PC-3 (cell line): ENCODE measurements at regions not wholly inside any gene's neighbourhood (a gene's known extent, or its start where the extent isn't known, plus 50 kb on each side); places are given as distances from the start of the nearest gene placed in this dataset.

Experiments
- ATAC-seq: fragments of 200-7000 bp; cut with Tn5 transposase; 2 replicates; pipeline ENCODE4 v1.9.1; 2020; ENCODE audit warnings: mild to moderate bottlenecking, moderate library complexity
- BruUV-seq: library from RNA; stranded (reverse); fragments of 400-500 nt; replicated peaks from 2 replicates; lab custom pipeline; 2021; lab: Mats Ljungman, UMichigan
- CTCF ChIA-PET: fragments of 300-600 bp; sonication (Branson Sonifier 250); formaldehyde crosslinking; loops from one replicate; lab custom pipeline; 2022; ENCODE audit warnings: antibody characterized with exemption; lab: Charles Lee
- POLR2A ChIA-PET: fragments of 300-600 bp; sonication (Branson Sonifier 250); formaldehyde crosslinking; loops from one replicate; lab custom pipeline; 2022; ENCODE audit warnings: antibody characterized with exemption; ENCODE audit not compliant: unreplicated experiment; lab: Charles Lee
- DNase-seq: peaks from one replicate; pipeline ENCODE4 v3.0.0-alpha.2; 2015
- H2AFZ ChIP-seq: fragments of 300-600 bp; sonication (generic); 2 replicates; pipeline ENCODE4 v1.6.0; 2016; ENCODE audit warnings: antibody characterized with exemption, low read length
- H3F3A ChIP-seq: fragments of 300-600 bp; sonication (generic); one replicate; pipeline ENCODE4 v1.6.0; 2017; ENCODE audit warnings: antibody characterized with exemption, low read length, control low read depth, mild to moderate bottlenecking; ENCODE audit not compliant: unreplicated experiment
- H3K27ac ChIP-seq: fragments of 300-600 bp; sonication (generic); 2 replicates; pipeline ENCODE4 v1.5.1; 2016; ENCODE audit warnings: mild to moderate bottlenecking, low read length
- H3K27me3 ChIP-seq: fragments of 300-600 bp; sonication (generic); 2 replicates; pipeline ENCODE4 v1.6.1; 2016; ENCODE audit warnings: low read length, mixed read lengths
- H3K36me3 ChIP-seq: fragments of 300-600 bp; sonication (generic); 2 replicates; pipeline ENCODE4 v1.6.1; 2016; ENCODE audit warnings: low read depth, mixed run types, low read length, mixed read lengths
- H3K4me1 ChIP-seq: fragments of 300-600 bp; sonication (generic); 2 replicates; pipeline ENCODE4 v1.5.1; 2016; ENCODE audit warnings: low read length; ENCODE audit not compliant: insufficient read depth
- H3K4me2 ChIP-seq: fragments of 300-600 bp; sonication (generic); 2 replicates; pipeline ENCODE4 v1.6.0; 2016; ENCODE audit warnings: low read length
- H3K4me3 ChIP-seq: fragments of 300-600 bp; sonication (generic); 2 replicates; pipeline ENCODE4 v1.5.1; 2016; ENCODE audit warnings: mild to moderate bottlenecking, low read length, mixed read lengths
- H3K79me2 ChIP-seq: fragments of 300-600 bp; sonication (generic); 2 replicates; pipeline ENCODE4 v1.6.1; 2017; ENCODE audit warnings: low read length, mixed read lengths
- H3K9ac ChIP-seq: fragments of 300-600 bp; sonication (generic); 2 replicates; pipeline ENCODE4 v1.6.0; 2016; ENCODE audit warnings: mild to moderate bottlenecking, low read length
- H3K9me2 ChIP-seq: fragments of 300-600 bp; sonication (generic); replicated peaks from 2 replicates; pipeline ENCODE4 v1.6.1; 2016; ENCODE audit warnings: mixed run types, low read length, mixed read lengths
- H3K9me3 ChIP-seq: fragments of 300-600 bp; sonication (generic); 2 replicates; pipeline ENCODE4 v1.6.1; 2016; ENCODE audit warnings: low read length, mixed read lengths
- H4K20me1 ChIP-seq: fragments of 300-600 bp; sonication (generic); 2 replicates; pipeline ENCODE4 v1.6.1; 2016; ENCODE audit warnings: low read length, mixed read lengths
- CTCF ChIP-seq: fragments of 300-600 bp; sonication (generic); conservative IDR thresholded peaks from 2 replicates; pipeline ENCODE4 v1.5.1; 2017; ENCODE audit warnings: antibody characterized with exemption, low read depth, mild to moderate bottlenecking, low read length
- EZH2 ChIP-seq: fragments of 300-600 bp; sonication (generic); IDR thresholded peaks from one replicate; pipeline ENCODE4 v1.6.1; 2017; ENCODE audit warnings: antibody characterized with exemption, mild to moderate bottlenecking, low read length; ENCODE audit not compliant: unreplicated experiment
- EZH2phosphoT487 ChIP-seq: fragments of 300-600 bp; sonication (generic); IDR thresholded peaks from 2 replicates; pipeline ENCODE4 v1.6.1; 2018; ENCODE audit warnings: mild to moderate bottlenecking, antibody characterized with exemption, low read length, borderline replicate concordance
- intact Hi-C: fragments of 100-400 bp; cut with micrococcal nuclease; formaldehyde crosslinking; loops from 2 replicates; pipeline ENCODE4 v1.9.0; 2023

- BruUV-seq: no TSS peak
- H4K20me1 ChIP-seq: no peaks in the 10 kb centered on the region
- CTCF ChIA-PET: no interaction called here
- no peaks in the 10 kb centered on the region for H3F3A ChIP-seq
- H3K36me3 ChIP-seq: no peaks in the 10 kb centered on the region
- no peak overlapping the region for H2AFZ ChIP-seq
- H3K4me2 ChIP-seq: no peak overlapping the region
- H3K9me2 ChIP-seq: no peaks in the 10 kb centered on the region
- ATAC-seq (no peak), DNase-seq (no peak)
- H3K27me3 ChIP-seq: peaks cover 11% of the 10 kb centered on the region
- no peak for TF ChIP-seq EZH2
- TF ChIP-seq CTCF: no peak
- no peak for TF ChIP-seq EZH2phosphoT487
- H3K9ac ChIP-seq: no peak overlapping the region
- H3K9me3 ChIP-seq: no peaks in the 10 kb centered on the region
- H3K4me1 ChIP-seq: no peaks in the 10 kb centered on the region
- H3K4me3 ChIP-seq: no peak overlapping the region
- no peak overlapping the region for H3K27ac ChIP-seq
- POLR2A ChIA-PET: no interaction called here
- intact Hi-C loops: no loop called here
- no peaks in the 10 kb centered on the region for H3K79me2 ChIP-seq
Observed at GRCh38 chr12:77549383-77550128, 281.1 kb upstream of the NAV3 start.

- BruUV-seq: no TSS peak
- H3K4me3 ChIP-seq: no peak overlapping the region
- no peak overlapping the region for H3K27ac ChIP-seq
- ChIA-PET POLR2A (no interaction called here), CTCF (no interaction called here)
- no peak overlapping the region for H3K9ac ChIP-seq
- DNase-seq: no peak
- no peaks in the 10 kb centered on the region for H3K79me2 ChIP-seq
- H2AFZ ChIP-seq: no peak overlapping the region
- no peaks in the 10 kb centered on the region for H3F3A ChIP-seq
- H4K20me1 ChIP-seq: no peaks in the 10 kb centered on the region
- H3K4me1 ChIP-seq: no peaks in the 10 kb centered on the region
- H3K4me2 ChIP-seq: no peak overlapping the region
- no peaks in the 10 kb centered on the region for H3K9me3 ChIP-seq
- TF ChIP-seq EZH2phosphoT487 (no peak), CTCF (no peak), EZH2 (no peak)
- intact Hi-C loops: no loop called here
- no peak; the same call in 1 of the 2 replicates for ATAC-seq
- H3K36me3 ChIP-seq: no peaks in the 10 kb centered on the region
- H3K27me3 ChIP-seq: peaks cover 11% of the 10 kb centered on the region
- H3K9me2 ChIP-seq: no peaks in the 10 kb centered on the region
Observed at GRCh38 chr12:77548797-77549196, 281.9 kb upstream of the NAV3 start.

GRCh38 chr12:77540097-77540496 is 290.6 kb upstream of the NAV3 start:
- no peaks in the 10 kb centered on the region for H3F3A ChIP-seq
- CTCF ChIA-PET: no interaction called here
- no peak overlapping the region for H2AFZ ChIP-seq
- TF ChIP-seq CTCF (no peak), EZH2phosphoT487 (no peak), EZH2 (no peak)
- H3K4me3 ChIP-seq: no peak overlapping the region
- no peaks in the 10 kb centered on the region for H3K4me1 ChIP-seq
- intact Hi-C loops: no loop called here
- H3K79me2 ChIP-seq: no peaks in the 10 kb centered on the region
- H3K9me3 ChIP-seq: no peaks in the 10 kb centered on the region
- no peaks in the 10 kb centered on the region for H3K27me3 ChIP-seq
- no peak for ATAC-seq
- H3K4me2 ChIP-seq: no peak overlapping the region
- no peaks in the 10 kb centered on the region for H3K36me3 ChIP-seq
- no TSS peak for BruUV-seq
- H3K27ac ChIP-seq: no peak overlapping the region
- no peaks in the 10 kb centered on the region for H3K9me2 ChIP-seq
- no peak overlapping the region for H3K9ac ChIP-seq
- POLR2A ChIA-PET: no interaction called here
- no peaks in the 10 kb centered on the region for H4K20me1 ChIP-seq
- DNase-seq: no peak
